Mammary epithelial cell (primary cell): ENCODE measurements at regions not wholly inside any gene's neighbourhood (a gene's known extent, or its start where the extent isn't known, plus 50 kb on each side); places are given as distances from the start of the nearest gene placed in this dataset.

Experiments used
- EZH2 ChIP-seq: IDR thresholded peaks from 2 replicates; pipeline ENCODE4 v1.6.1; 2012; ENCODE audit warnings: low read length, inconsistent platforms, borderline replicate concordance
- TF ChIP-seq, protein P1 (sequence below), 2 donors: IDR thresholded peaks in 1 of 2; conservative IDR thresholded peaks in 1 of 2; 2 replicates each; pipeline ENCODE4 v1.5.1; 2011 to 2012; ENCODE audit warnings: inconsistent platforms in 2 of 2, low read length in 2 of 2, mild to moderate bottlenecking in 2 of 2, control low read depth in 1 of 2, low read depth in 1 of 2; ENCODE audit not compliant: insufficient read depth in 1 of 2; ENCODE audit errors: extremely low read depth in 1 of 2

DNA sequence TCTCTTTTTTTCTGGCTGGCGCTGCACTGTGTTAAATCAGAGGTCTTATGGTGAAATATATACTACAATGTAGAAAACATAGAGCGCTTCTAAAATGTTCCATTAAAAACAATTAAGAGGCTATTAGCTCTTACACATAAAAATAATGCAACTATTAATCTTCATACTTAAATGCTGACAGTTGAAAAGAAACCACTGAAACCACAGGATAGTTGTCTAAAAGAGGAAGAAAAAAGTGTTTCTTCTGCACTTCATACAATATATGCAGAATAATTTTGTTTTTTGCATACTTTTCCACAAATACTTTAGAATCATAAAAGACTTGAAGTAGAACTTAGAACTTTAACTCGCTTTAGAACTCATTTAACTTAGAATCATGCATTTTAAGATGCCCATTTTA lies 170.5 kb downstream of the PYDC2 start:
- TF ChIP-seq, protein P1, sequence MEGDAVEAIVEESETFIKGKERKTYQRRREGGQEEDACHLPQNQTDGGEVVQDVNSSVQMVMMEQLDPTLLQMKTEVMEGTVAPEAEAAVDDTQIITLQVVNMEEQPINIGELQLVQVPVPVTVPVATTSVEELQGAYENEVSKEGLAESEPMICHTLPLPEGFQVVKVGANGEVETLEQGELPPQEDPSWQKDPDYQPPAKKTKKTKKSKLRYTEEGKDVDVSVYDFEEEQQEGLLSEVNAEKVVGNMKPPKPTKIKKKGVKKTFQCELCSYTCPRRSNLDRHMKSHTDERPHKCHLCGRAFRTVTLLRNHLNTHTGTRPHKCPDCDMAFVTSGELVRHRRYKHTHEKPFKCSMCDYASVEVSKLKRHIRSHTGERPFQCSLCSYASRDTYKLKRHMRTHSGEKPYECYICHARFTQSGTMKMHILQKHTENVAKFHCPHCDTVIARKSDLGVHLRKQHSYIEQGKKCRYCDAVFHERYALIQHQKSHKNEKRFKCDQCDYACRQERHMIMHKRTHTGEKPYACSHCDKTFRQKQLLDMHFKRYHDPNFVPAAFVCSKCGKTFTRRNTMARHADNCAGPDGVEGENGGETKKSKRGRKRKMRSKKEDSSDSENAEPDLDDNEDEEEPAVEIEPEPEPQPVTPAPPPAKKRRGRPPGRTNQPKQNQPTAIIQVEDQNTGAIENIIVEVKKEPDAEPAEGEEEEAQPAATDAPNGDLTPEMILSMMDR (conservative IDR thresholded peaks at IDR 0.05 in 1 of 2, IDR thresholded peaks at IDR 0.05 in 1 of 2; ENCODE audit: extremely low read depth in 1 of 2, insufficient read depth in 1 of 2, low read depth in 1 of 2, low read length in 2 of 2): no peak
- TF ChIP-seq EZH2: no peak
